GM20000 (cell line): ENCODE measurements at regions not wholly inside any gene's neighbourhood (a gene's known extent, or its start where the extent isn't known, plus 50 kb on each side); places are given as distances from the start of the nearest gene placed in this dataset.

Experiments used
- DNase-seq: peaks from one replicate; pipeline ENCODE4 v3.0.0; 2012; ENCODE audit warnings: low spot score
- CTCF ChIP-seq: IDR thresholded peaks from 2 replicates; pipeline ENCODE4 v1.5.1; 2012; ENCODE audit warnings: mild to moderate bottlenecking, control low read depth; ENCODE audit errors: extremely low read depth, missing control alignments

GRCh38 chr5:108587821-108588220, 159.9 kb upstream of the FER start:
- no peak for TF ChIP-seq CTCF
- DNase-seq, result no peak

GRCh38 chr5:108581026-108581425, 166.7 kb upstream of the FER start:
- TF ChIP-seq CTCF, result no peak
- no peak for DNase-seq

GRCh38 chr5:108579236-108579635, 168.5 kb upstream of the FER start:
- no peak for TF ChIP-seq CTCF
- DNase-seq, result no peak

- no peak for DNase-seq
- no peak for TF ChIP-seq CTCF
Observed at GRCh38 chr5:108578791-108579190, 168.9 kb upstream of the FER start.

DNA sequence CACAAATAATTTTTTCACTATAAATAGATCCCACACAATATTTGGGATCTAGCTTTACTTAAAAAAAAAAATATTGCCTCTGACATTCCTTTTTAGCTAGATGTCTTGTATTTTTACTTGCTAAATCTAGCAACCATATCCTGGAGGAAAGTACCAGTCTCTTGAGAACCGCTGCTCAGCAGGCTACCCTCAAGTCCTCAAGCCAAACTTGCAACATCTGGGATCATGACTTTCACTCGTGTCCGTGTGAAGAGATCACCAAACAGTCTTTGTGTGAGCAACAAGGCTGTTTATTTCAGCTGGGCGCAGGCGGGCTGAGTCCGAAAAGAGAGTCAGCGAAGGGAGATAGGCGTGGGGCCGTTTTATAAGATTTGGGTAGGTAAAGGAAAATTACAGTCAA, 180.3 kb upstream of the FER start:
- no peak for DNase-seq
- TF ChIP-seq CTCF, result no peak

DNA sequence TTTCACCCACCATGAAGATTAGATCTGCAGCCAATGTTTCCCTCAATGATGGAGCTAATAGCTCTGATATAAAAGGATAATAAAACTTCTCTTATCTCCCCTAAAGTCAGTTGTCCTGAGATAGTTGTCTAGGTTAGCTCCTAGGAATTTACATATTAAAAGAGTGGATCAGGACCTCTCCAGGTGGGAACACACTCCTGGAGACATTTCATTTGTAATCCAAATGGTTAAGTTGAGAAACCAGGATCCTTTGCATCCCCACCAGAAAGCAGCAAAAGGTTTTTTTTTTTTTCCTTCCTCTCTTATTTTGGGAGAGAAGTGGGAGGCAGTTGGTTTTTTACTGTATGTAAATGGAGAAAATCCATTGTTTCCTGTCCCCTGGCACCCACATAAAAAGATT, 182.5 kb upstream of the FBXL17 start:
- TF ChIP-seq CTCF, result no peak
- no peak for DNase-seq

GRCh38 chr5:108562205-108562454, 180.2 kb upstream of the FBXL17 start:
- DNase-seq, result no peak

More at GRCh38 chr5:108562205-108562454, 180.2 kb upstream of the FBXL17 start:
- TF ChIP-seq CTCF, result no peak
